GM18505 (cell line): ENCODE measurements at regions not wholly inside any gene's neighbourhood (a gene's known extent, or its start where the extent isn't known, plus 50 kb on each side); places are given as distances from the start of the nearest gene placed in this dataset.

Source experiments
- ATAC-seq: cut with Tn5 transposase; IDR thresholded peaks from one replicate; pipeline ENCODE4 v1.9.1; 2021; ENCODE audit not compliant: unreplicated experiment
- POLR2A ChIP-seq: IDR thresholded peaks from 4 replicates; pipeline ENCODE4 v1.6.1; 2011; ENCODE audit warnings: borderline replicate concordance; ENCODE audit not compliant: insufficient read depth, insufficient read length; ENCODE audit errors: extremely low read depth

DNA sequence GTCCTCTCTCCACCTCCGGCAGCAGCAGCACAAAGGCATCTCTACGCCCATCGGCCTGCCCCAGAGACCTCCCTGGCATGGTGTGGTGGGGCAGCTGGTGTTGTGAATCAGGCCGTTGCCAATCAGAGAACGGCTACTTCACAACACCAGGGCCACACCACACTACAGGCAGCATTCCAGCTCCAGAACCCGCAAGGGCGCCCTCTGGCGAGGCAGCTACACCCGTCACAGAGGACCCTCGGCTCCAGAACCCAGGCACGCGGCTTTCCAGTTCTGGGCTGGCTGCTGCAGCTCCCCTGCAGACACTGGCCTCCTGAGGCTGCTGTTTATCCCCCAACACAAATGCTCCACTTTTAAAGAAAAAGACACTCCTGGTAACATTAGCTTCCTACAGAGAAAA, 127.5 kb upstream of the TOPAZ1 start:
- no peak for ATAC-seq
- TF ChIP-seq POLR2A, result no peak

GRCh38 chr3:44117239-44117638, 124.4 kb upstream of the TOPAZ1 start:
- no peak for ATAC-seq
- TF ChIP-seq POLR2A, result no peak

GRCh38 chr3:44117736-44118135, 124.0 kb upstream of the TOPAZ1 start:
- TF ChIP-seq POLR2A, result no peak
- no peak for ATAC-seq

GRCh38 chr3:44120721-44121582, 120.7 kb upstream of the TOPAZ1 start:
- no peak for ATAC-seq
- no peak for TF ChIP-seq POLR2A

DNA sequence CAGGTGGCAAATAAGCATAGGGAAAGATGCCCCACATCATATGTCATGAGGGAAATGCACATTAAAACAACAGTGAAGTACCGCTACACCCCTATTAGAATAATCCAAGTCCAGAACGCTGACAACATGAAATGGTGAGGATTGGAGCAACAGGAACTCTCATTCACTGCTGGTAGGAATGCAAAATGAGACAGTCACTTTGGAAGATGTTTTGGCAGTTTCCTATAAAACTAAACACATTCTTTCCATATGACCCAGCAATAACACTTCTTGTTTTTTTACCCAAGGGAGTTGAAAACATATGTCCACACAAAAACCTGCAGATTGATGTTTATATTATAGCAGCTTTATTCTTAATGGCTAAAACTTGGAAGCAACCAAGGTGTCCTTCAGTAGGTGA, 116.4 kb upstream of the TOPAZ1 start:
- ATAC-seq, result no peak
- no peak for TF ChIP-seq POLR2A

GRCh38 chr3:44125882-44126281, 115.8 kb upstream of the TOPAZ1 start:
- no peak for ATAC-seq
- TF ChIP-seq POLR2A, result no peak

DNA sequence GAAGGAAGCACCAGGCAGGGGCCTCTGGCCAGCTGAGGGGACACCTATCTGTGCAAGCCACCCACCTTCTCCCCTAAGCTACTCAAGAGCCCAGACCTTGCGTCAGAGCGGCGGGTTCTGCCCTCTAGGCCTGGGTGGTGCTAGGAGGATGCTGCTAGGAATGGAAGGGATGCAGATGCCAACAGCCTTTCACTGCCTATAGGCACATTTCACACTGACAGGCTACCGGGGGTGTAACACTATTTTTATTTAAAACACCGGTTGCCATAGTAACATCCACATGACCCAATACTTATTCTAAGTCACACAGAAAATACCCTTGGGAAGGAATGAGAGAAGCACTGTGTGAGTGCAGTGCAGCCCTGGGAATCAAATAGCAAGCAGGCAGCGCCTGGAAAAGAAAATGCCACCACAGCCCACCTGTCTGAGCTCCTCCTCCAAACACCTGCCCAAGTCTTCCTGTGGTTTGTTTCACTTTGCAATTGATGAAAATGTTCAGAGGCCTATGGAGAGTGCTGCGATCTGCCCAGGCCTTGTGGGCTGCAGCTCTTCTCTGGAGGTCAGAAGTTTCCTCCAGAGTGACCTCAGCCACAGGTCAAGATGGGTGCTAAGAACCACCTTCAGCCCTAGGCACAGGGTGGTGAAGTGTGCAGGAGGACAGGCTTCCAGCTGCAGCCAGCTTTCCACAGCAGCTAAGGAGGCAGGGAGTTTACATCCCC, 113.5 kb upstream of the TOPAZ1 start:
- ATAC-seq, result no peak
- no peak for TF ChIP-seq POLR2A

- ATAC-seq, result no peak
- no peak for TF ChIP-seq POLR2A
Measured at GRCh38 chr3:44130249-44130648, 111.4 kb upstream of the TOPAZ1 start.

DNA sequence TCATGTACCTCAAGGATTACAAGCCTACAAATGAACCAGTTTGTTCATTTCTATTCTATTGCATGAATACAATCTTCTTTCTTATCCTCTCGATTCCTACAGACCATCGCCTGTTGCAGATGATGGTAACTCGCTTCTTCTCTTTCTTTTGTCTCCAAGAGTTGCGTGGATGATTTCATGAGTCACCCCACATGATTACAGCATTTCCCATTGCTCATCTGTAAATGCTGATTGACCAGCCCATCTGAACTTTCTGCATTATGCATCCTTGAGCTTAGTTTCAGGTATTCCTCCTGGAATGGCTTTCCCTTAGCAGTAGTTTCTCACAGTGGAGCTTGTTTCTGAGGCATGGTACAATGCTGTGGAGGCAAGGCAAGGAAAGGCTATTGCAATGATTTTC, 109.6 kb upstream of the TOPAZ1 start:
- no peak for TF ChIP-seq POLR2A
- ATAC-seq, result no peak

GRCh38 chr3:44132593-44132992, 109.1 kb upstream of the TOPAZ1 start:
- no peak for ATAC-seq
- no peak for TF ChIP-seq POLR2A

- ATAC-seq, result no peak
Measured at GRCh38 chr3:44136421-44136820, 105.3 kb upstream of the TOPAZ1 start.

DNA sequence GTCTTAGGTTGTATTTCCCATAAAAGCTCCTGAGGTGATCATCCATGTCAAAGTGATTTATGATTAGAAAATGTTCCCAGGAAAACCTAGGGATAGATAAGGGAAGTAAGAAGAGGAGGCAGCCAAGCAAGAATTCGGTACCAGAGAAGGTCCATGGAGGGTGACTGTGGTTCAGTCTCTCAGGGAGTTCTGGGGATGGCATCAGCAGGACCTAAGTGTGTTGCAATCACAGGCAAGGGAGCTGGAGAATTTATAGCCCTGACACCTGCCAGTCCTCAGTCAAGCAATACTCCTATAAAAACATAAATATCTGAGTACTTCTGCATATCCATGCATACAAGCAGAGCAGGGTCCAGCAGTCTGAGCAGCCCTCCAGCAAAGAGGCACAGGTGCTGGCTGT, 95.6 kb upstream of the TOPAZ1 start:
- ATAC-seq, result no peak
- TF ChIP-seq POLR2A, result no peak

More at GRCh38 chr3:44136421-44136820, 105.3 kb upstream of the TOPAZ1 start:
- no peak for TF ChIP-seq POLR2A

- no peak for ATAC-seq
- no peak for TF ChIP-seq POLR2A
Measured at GRCh38 chr3:44159696-44160300, 81.9 kb upstream of the TOPAZ1 start.
